Islet of Langerhans (tissue), 1 donor: ENCODE measurements at regions not wholly inside any gene's neighbourhood (a gene's known extent, or its start where the extent isn't known, plus 50 kb on each side); places are given as distances from the start of the nearest gene placed in this dataset.

ENCODE experiments used
- FAIRE-seq: peaks from one replicate; lab custom pipeline; 2011; peaks lifted over from hg19 to GRCh38; lab: Jason Lieb, UNC

- no peak for FAIRE-seq
Measured at GRCh38 chr22:48667289-48667688, 1160.4 kb downstream of the BRD1 start.

- FAIRE-seq, result no peak
Measured at GRCh38 chr22:48666620-48667019, 1161.1 kb downstream of the BRD1 start.

- FAIRE-seq, result no peak
Measured at GRCh38 chr22:48665311-48665995, 1162.2 kb downstream of the BRD1 start.

- FAIRE-seq, result no peak
Measured at GRCh38 chr22:48664586-48664985, 1163.1 kb downstream of the BRD1 start.

GRCh38 chr22:48663297-48663696, 1164.4 kb downstream of the BRD1 start:
- FAIRE-seq, result no peak

GRCh38 chr22:48662476-48663135, 1165.1 kb downstream of the BRD1 start:
- no peak for FAIRE-seq

- FAIRE-seq, result no peak
Measured at GRCh38 chr22:48661984-48662383, 1165.7 kb downstream of the BRD1 start.

GRCh38 chr22:48660790-48661740, 1166.6 kb downstream of the BRD1 start:
- FAIRE-seq, result no peak

GRCh38 chr22:48660104-48660789, 1167.4 kb downstream of the BRD1 start:
- FAIRE-seq, result no peak

GRCh38 chr22:48659404-48659996, 1168.2 kb downstream of the BRD1 start:
- FAIRE-seq, result no peak

GRCh38 chr22:48658871-48659270, 1168.8 kb downstream of the BRD1 start:
- no peak for FAIRE-seq

GRCh38 chr22:48658246-48658645, 1169.4 kb downstream of the BRD1 start:
- FAIRE-seq, result no peak

GRCh38 chr22:48654492-48654891, 1173.2 kb downstream of the BRD1 start:
- FAIRE-seq, result no peak

- no peak for FAIRE-seq
Measured at GRCh38 chr22:48653929-48654328, 1173.7 kb downstream of the BRD1 start.

- no peak for FAIRE-seq
Measured at GRCh38 chr22:48653306-48653705, 1174.4 kb downstream of the BRD1 start.

GRCh38 chr22:48652796-48653195, 1174.9 kb downstream of the BRD1 start:
- FAIRE-seq, result no peak

- no peak for FAIRE-seq
Measured at GRCh38 chr22:48651981-48652538, 1175.6 kb downstream of the BRD1 start.

GRCh38 chr22:48651036-48651890, 1176.4 kb downstream of the BRD1 start:
- FAIRE-seq, result no peak

GRCh38 chr22:48650323-48651035, 1177.2 kb downstream of the BRD1 start:
- FAIRE-seq, result no peak

GRCh38 chr22:48649466-48649865, 1178.2 kb downstream of the BRD1 start:
- FAIRE-seq, result no peak
